ENCODE measurements at regions not wholly inside any gene's neighbourhood (a gene's known extent, or its start where the extent isn't known, plus 50 kb on each side); places are given as distances from the start of the nearest gene placed in this dataset.

DNA sequence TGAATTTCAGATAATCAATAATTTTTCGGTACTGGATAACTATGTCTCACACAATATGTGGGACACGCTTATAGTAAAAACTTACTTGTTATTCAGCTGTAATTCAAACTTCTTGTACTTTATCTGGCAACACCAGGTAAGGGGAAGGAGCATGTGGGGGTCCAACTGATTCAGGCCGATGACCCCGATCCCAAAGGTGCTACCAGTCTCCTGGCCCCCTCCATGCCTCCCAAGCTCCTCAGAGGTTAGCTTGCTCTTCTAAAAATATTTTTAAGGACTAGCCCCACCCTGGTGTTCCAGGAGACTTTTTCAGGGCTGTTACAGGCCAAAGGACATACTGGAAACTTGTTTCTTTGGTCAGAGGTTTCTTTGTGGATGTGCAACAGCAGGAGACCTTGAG lies 61.8 kb upstream of the ALX4 start:
- no peak overlapping the region for H3K9ac ChIP-seq (ENCODE audit: low read depth, low read length)
- H3K36me3 ChIP-seq (ENCODE audit: insufficient read depth, low read length), result no peaks in the 10 kb centered on the region
- H3K4me3 ChIP-seq (ENCODE audit: low read depth in 1 of 2, low read length in 2 of 2), result no peak overlapping the region
- ATAC-seq (ENCODE audit: insufficient read depth, low read depth) (no peak), DNase-seq (no peak)
- no peaks in the 10 kb centered on the region; the same call in 1 of the 2 replicates for H4K20me1 ChIP-seq (ENCODE audit: insufficient read depth, low read length)
- H3K4me2 ChIP-seq (ENCODE audit: insufficient read depth, low read length), result no peak overlapping the region
- H3K27me3 ChIP-seq (ENCODE audit: insufficient read depth, low read length, poor library complexity), result no peaks in the 10 kb centered on the region
- no peak overlapping the region for H2AFZ ChIP-seq (ENCODE audit: low read depth, low read length)
- no peaks in the 10 kb centered on the region for H3K79me2 ChIP-seq (ENCODE audit: insufficient read depth, low read length)
- TF ChIP-seq CTCF (IDR thresholded peaks at IDR 0.05; ENCODE audit: borderline replicate concordance, extremely low read depth, low read length, poor library complexity, severe bottlenecking) (no peak), EZH2 (IDR thresholded peaks at IDR 0.05; ENCODE audit: borderline replicate concordance, low read depth, low read length, severe bottlenecking) (no peak)
- H3K9me3 ChIP-seq (ENCODE audit: insufficient read depth, low read length, severe bottlenecking), result no peaks in the 10 kb centered on the region
- H3K4me1 ChIP-seq (ENCODE audit: insufficient read depth, low read length), result no peaks in the 10 kb centered on the region
- no peak overlapping the region for H3K27ac ChIP-seq (ENCODE audit: low read length)

- H3K36me3 ChIP-seq (ENCODE audit: insufficient read depth, low read length), result no peaks in the 10 kb centered on the region
- no peak for ATAC-seq (ENCODE audit: insufficient read depth, low read depth)
- no peaks in the 10 kb centered on the region for H3K27me3 ChIP-seq (ENCODE audit: insufficient read depth, low read length, poor library complexity)
- DNase-seq, result no peak
- H2AFZ ChIP-seq (ENCODE audit: low read depth, low read length), result no peak overlapping the region
- H3K27ac ChIP-seq (ENCODE audit: low read length), result no peak overlapping the region
- H3K9ac ChIP-seq (ENCODE audit: low read depth, low read length), result no peak overlapping the region
- H3K9me3 ChIP-seq (ENCODE audit: insufficient read depth, low read length, severe bottlenecking), result no peaks in the 10 kb centered on the region
- no peak overlapping the region for H3K4me2 ChIP-seq (ENCODE audit: insufficient read depth, low read length)
- no peaks in the 10 kb centered on the region for H3K4me1 ChIP-seq (ENCODE audit: insufficient read depth, low read length)
- no peaks in the 10 kb centered on the region for H3K79me2 ChIP-seq (ENCODE audit: insufficient read depth, low read length)
- no peaks in the 10 kb centered on the region; the same call in 1 of the 2 replicates for H4K20me1 ChIP-seq (ENCODE audit: insufficient read depth, low read length)
- TF ChIP-seq EZH2 (IDR thresholded peaks at IDR 0.05; ENCODE audit: borderline replicate concordance, low read depth, low read length, severe bottlenecking) (no peak), CTCF (IDR thresholded peaks at IDR 0.05; ENCODE audit: borderline replicate concordance, extremely low read depth, low read length, poor library complexity, severe bottlenecking) (no peak)
- no peak overlapping the region for H3K4me3 ChIP-seq (ENCODE audit: low read depth in 1 of 2, low read length in 2 of 2)
Measured at GRCh38 chr11:44372989-44373388, 63.0 kb upstream of the ALX4 start.

- Histone ChIP-seq H2AFZ (ENCODE audit: low read depth, low read length) (no peak overlapping the region), H3K4me3 (ENCODE audit: low read depth in 1 of 2, low read length in 2 of 2) (no peak overlapping the region), H3K36me3 (ENCODE audit: insufficient read depth, low read length) (no peaks in the 10 kb centered on the region), H3K27ac (ENCODE audit: low read length) (no peak overlapping the region), H3K4me1 (ENCODE audit: insufficient read depth, low read length) (no peaks in the 10 kb centered on the region), H3K9me3 (ENCODE audit: insufficient read depth, low read length, severe bottlenecking) (no peaks in the 10 kb centered on the region), H4K20me1 (ENCODE audit: insufficient read depth, low read length) (no peaks in the 10 kb centered on the region; the same call in 1 of the 2 replicates), H3K79me2 (ENCODE audit: insufficient read depth, low read length) (no peaks in the 10 kb centered on the region), H3K4me2 (ENCODE audit: insufficient read depth, low read length) (no peak overlapping the region), H3K9ac (ENCODE audit: low read depth, low read length) (no peak overlapping the region), H3K27me3 (ENCODE audit: insufficient read depth, low read length, poor library complexity) (no peaks in the 10 kb centered on the region)
- DNase-seq (no peak), ATAC-seq (ENCODE audit: insufficient read depth, low read depth) (no peak)
- no peak for TF ChIP-seq CTCF (IDR thresholded peaks at IDR 0.05; ENCODE audit: borderline replicate concordance, extremely low read depth, low read length, poor library complexity, severe bottlenecking)
- no peak for TF ChIP-seq EZH2 (IDR thresholded peaks at IDR 0.05; ENCODE audit: borderline replicate concordance, low read depth, low read length, severe bottlenecking)
Measured at GRCh38 chr11:44374001-44374400, 64.1 kb upstream of the ALX4 start.

DNA sequence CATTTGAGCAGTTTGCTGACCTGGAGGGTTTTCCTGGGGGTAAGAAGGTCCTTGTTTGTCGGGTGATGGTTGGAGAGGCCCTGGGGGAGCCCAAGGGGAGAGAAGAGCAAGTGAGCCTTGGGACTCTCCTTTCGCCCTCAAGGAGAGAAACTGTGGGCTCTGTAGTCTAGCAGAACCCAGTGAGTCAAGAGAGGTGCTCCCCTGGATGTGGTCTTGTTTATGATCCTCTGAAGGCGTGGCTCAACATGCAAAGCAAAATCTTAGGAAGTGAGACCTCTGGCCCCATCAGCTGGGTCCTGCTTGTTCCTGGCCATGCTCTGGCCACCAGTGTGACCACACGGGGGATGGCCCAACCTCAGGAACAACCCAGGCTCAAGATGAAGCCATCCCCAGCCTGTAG lies 66.5 kb upstream of the ALX4 start:
- Histone ChIP-seq H3K9ac (ENCODE audit: low read depth, low read length) (no peak overlapping the region), H4K20me1 (ENCODE audit: insufficient read depth, low read length) (no peaks in the 10 kb centered on the region; the same call in 1 of the 2 replicates), H3K4me3 (ENCODE audit: low read depth in 1 of 2, low read length in 2 of 2) (no peak overlapping the region), H3K27ac (ENCODE audit: low read length) (no peak overlapping the region), H3K4me2 (ENCODE audit: insufficient read depth, low read length) (no peak overlapping the region), H3K27me3 (ENCODE audit: insufficient read depth, low read length, poor library complexity) (no peaks in the 10 kb centered on the region), H2AFZ (ENCODE audit: low read depth, low read length) (no peak overlapping the region), H3K9me3 (ENCODE audit: insufficient read depth, low read length, severe bottlenecking) (no peaks in the 10 kb centered on the region), H3K4me1 (ENCODE audit: insufficient read depth, low read length) (no peaks in the 10 kb centered on the region), H3K36me3 (ENCODE audit: insufficient read depth, low read length) (no peaks in the 10 kb centered on the region), H3K79me2 (ENCODE audit: insufficient read depth, low read length) (no peaks in the 10 kb centered on the region)
- no peak for TF ChIP-seq EZH2 (IDR thresholded peaks at IDR 0.05; ENCODE audit: borderline replicate concordance, low read depth, low read length, severe bottlenecking)
- no peak for TF ChIP-seq CTCF (IDR thresholded peaks at IDR 0.05; ENCODE audit: borderline replicate concordance, extremely low read depth, low read length, poor library complexity, severe bottlenecking)
- no peak for DNase-seq
- ATAC-seq (ENCODE audit: insufficient read depth, low read depth), result no peak
